ENCODE measurements at regions not wholly inside any gene's neighbourhood (a gene's known extent, or its start where the extent isn't known, plus 50 kb on each side); places are given as distances from the start of the nearest gene placed in this dataset.

DNA sequence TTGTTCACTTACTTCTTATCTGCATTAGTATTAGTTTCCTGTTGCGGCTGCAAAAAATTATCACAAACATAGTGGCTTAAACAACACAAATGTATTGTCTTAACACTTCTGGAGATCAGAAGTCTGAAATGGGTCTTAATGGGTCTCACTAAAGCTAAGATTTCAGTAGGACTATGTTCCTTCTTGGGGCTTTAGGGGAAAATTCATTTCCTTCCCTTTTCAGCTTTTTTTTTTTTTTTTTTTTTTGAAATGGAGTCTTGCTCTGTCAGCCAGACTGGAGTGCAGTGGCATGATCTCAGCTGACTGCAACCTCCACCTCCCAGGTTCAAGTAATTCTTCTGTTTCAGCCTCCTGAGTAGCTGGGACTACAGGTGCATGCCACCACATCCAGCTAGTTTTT, 78.1 kb upstream of the KLF3 start:
- no peak overlapping the region for H3K4me3 ChIP-seq (ENCODE audit: low read length)
- H3K4me1 Mint-ChIP-seq = no peaks in the 10 kb centered on the region
- no peak overlapping the region for H3K27ac Mint-ChIP-seq
- H3K27ac ChIP-seq (ENCODE audit: low read depth, low read length) = no peak overlapping the region
- H3K36me3 ChIP-seq (ENCODE audit: control insufficient read depth, insufficient read depth, low read length) = no peaks in the 10 kb centered on the region
- H3K4me1 ChIP-seq (ENCODE audit: control insufficient read depth, insufficient read depth, low read length) = no peaks in the 10 kb centered on the region
- H3K4me3 Mint-ChIP-seq = no peak overlapping the region
- DNase-seq = no peak
- no peak overlapping the region for H3K9ac ChIP-seq (ENCODE audit: extremely low read depth, low read length, poor library complexity, severe bottlenecking)
- no peaks in the 10 kb centered on the region for H3K9me3 Mint-ChIP-seq
- TF ChIP-seq, protein P1, sequence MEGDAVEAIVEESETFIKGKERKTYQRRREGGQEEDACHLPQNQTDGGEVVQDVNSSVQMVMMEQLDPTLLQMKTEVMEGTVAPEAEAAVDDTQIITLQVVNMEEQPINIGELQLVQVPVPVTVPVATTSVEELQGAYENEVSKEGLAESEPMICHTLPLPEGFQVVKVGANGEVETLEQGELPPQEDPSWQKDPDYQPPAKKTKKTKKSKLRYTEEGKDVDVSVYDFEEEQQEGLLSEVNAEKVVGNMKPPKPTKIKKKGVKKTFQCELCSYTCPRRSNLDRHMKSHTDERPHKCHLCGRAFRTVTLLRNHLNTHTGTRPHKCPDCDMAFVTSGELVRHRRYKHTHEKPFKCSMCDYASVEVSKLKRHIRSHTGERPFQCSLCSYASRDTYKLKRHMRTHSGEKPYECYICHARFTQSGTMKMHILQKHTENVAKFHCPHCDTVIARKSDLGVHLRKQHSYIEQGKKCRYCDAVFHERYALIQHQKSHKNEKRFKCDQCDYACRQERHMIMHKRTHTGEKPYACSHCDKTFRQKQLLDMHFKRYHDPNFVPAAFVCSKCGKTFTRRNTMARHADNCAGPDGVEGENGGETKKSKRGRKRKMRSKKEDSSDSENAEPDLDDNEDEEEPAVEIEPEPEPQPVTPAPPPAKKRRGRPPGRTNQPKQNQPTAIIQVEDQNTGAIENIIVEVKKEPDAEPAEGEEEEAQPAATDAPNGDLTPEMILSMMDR (conservative IDR thresholded peaks at IDR 0.05) = no peak
- WGBS, 2 experiments (ENCODE audit: insufficient coverage in 1 of 2, insufficient read length in 1 of 2) = 100% methylated on average over 1 of the region's 1 CpG; no CpG with 5 or more reads in 1 of the 2 experiments
- H3K27me3 Mint-ChIP-seq (ENCODE audit: insufficient read depth) = no peaks in the 10 kb centered on the region
- H3K36me3 Mint-ChIP-seq (ENCODE audit: low read depth) = no peaks in the 10 kb centered on the region
- no peaks in the 10 kb centered on the region for H3K27me3 ChIP-seq (ENCODE audit: control insufficient read depth, insufficient read depth, low read length, poor library complexity, severe bottlenecking)
- no peaks in the 10 kb centered on the region for H3K9me3 ChIP-seq (ENCODE audit: control insufficient read depth, low read length)

DNA sequence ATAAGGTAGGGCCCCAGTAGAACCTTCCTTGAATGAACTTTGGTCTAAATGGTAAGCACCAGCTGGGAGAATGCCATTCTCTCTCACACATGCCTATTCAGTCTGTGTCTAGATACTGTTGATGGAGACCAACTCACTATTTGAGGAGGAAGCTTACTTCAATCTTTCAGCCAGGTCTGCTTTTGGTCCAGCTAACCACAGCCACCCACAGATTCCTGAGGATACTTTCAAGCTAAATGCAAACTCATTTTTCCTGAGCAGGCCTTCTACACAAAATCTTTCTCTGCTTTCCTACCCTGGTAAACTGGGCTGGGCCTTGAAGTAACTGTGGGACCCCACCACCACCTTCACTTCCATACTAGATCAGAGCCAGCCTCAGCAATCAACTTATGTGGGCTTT, 76.9 kb upstream of the KLF3 start:
- Histone ChIP-seq H3K9ac (ENCODE audit: extremely low read depth, low read length, poor library complexity, severe bottlenecking) (no peak overlapping the region), H3K27me3 (ENCODE audit: control insufficient read depth, insufficient read depth, low read length, poor library complexity, severe bottlenecking) (no peaks in the 10 kb centered on the region), H3K36me3 (ENCODE audit: control insufficient read depth, insufficient read depth, low read length) (no peaks in the 10 kb centered on the region), H3K4me3 (ENCODE audit: low read length) (no peak overlapping the region), H3K9me3 (ENCODE audit: control insufficient read depth, low read length) (no peaks in the 10 kb centered on the region), H3K4me1 (ENCODE audit: control insufficient read depth, insufficient read depth, low read length) (no peaks in the 10 kb centered on the region), H3K27ac (ENCODE audit: low read depth, low read length) (no peak overlapping the region)
- Mint-ChIP-seq H3K27me3 (ENCODE audit: insufficient read depth) (no peaks in the 10 kb centered on the region), H3K36me3 (ENCODE audit: low read depth) (no peaks in the 10 kb centered on the region), H3K4me1 (no peaks in the 10 kb centered on the region), H3K4me3 (no peak overlapping the region), H3K9me3 (no peaks in the 10 kb centered on the region), H3K27ac (no peak overlapping the region)
- DNase-seq = no peak
- TF ChIP-seq, protein P1 (conservative IDR thresholded peaks at IDR 0.05) = no peak

DNA sequence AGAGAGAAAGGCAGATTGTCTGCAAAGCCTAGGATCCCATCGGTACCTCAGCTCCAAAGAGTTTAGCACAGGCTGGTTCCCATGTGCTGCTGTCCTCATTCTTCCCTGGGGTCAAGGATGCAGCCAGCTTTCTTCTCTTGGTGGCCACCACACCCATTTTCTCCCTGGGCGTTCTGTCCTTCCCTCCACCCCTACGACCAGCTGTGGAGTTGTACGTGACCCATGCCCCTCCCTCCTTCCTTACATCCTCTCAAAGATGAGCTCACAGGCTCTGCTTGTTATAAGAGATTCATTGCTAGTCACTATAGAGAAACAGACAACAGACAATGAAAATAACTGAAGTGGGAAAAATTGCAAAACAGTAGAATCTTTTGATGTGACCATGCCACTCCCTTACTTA, 74.0 kb upstream of the KLF3 start:
- no peaks in the 10 kb centered on the region for H3K9me3 ChIP-seq (ENCODE audit: control insufficient read depth, low read length)
- Mint-ChIP-seq H3K27ac (no peak overlapping the region), H3K4me1 (no peaks in the 10 kb centered on the region), H3K4me3 (no peak overlapping the region), H3K27me3 (ENCODE audit: insufficient read depth) (no peaks in the 10 kb centered on the region), H3K9me3 (no peaks in the 10 kb centered on the region), H3K36me3 (ENCODE audit: low read depth) (no peaks in the 10 kb centered on the region)
- H3K36me3 ChIP-seq (ENCODE audit: control insufficient read depth, insufficient read depth, low read length) = no peaks in the 10 kb centered on the region
- H3K27ac ChIP-seq (ENCODE audit: low read depth, low read length) = no peak overlapping the region
- WGBS, 2 experiments (ENCODE audit: insufficient coverage in 1 of 2, insufficient read length in 1 of 2) = 85 to 90% methylated on average over 4 of the region's 4 CpGs
- no peak for DNase-seq
- no peaks in the 10 kb centered on the region for H3K27me3 ChIP-seq (ENCODE audit: control insufficient read depth, insufficient read depth, low read length, poor library complexity, severe bottlenecking)
- no peak overlapping the region for H3K9ac ChIP-seq (ENCODE audit: extremely low read depth, low read length, poor library complexity, severe bottlenecking)
- TF ChIP-seq, protein P1 (conservative IDR thresholded peaks at IDR 0.05) = no peak
- H3K4me3 ChIP-seq (ENCODE audit: low read length) = no peak overlapping the region
- H3K4me1 ChIP-seq (ENCODE audit: control insufficient read depth, insufficient read depth, low read length) = no peaks in the 10 kb centered on the region

Measured in endodermal cell (in vitro differentiated cells).